GM19468 (cell line): ENCODE measurements at regions not wholly inside any gene's neighbourhood (a gene's known extent, or its start where the extent isn't known, plus 50 kb on each side); places are given as distances from the start of the nearest gene placed in this dataset.
"Not testable (repeated sequence)": the region's sequence is repeated elsewhere in the genome, so short reads cannot be mapped to it uniquely, and the experiment has no call there.

ENCODE experiments used
- ATAC-seq: cut with Tn5 transposase; IDR thresholded peaks from one replicate; pipeline ENCODE4 v1.9.1; 2021; ENCODE audit warnings: mild to moderate bottlenecking, moderate library complexity, moderate number of reproducible peaks; ENCODE audit not compliant: unreplicated experiment; ENCODE audit errors: extremely low read depth

GRCh38 chr2:182593394-182593975, 122.6 kb upstream of the DNAJC10 start:
- no peak for ATAC-seq

- no peak for ATAC-seq
Measured at GRCh38 chr2:182594286-182594685, 121.8 kb upstream of the DNAJC10 start.

GRCh38 chr2:182595650-182596049, 120.4 kb upstream of the DNAJC10 start:
- ATAC-seq, result no peak

- no peak for ATAC-seq
Measured at GRCh38 chr2:182597570-182598295, 118.3 kb upstream of the DNAJC10 start.

- no peak for ATAC-seq
Measured at GRCh38 chr2:182598626-182599025, 117.4 kb upstream of the DNAJC10 start.

- ATAC-seq, result no peak
Measured at GRCh38 chr2:182605166-182605565, 110.9 kb upstream of the DNAJC10 start.

- ATAC-seq, result no peak
Measured at GRCh38 chr2:182606728-182607681, 109.1 kb upstream of the DNAJC10 start.

- ATAC-seq, result no peak
Measured at GRCh38 chr2:182608181-182608845, 107.7 kb upstream of the DNAJC10 start.

GRCh38 chr2:182609005-182609404, 107.1 kb upstream of the DNAJC10 start:
- ATAC-seq, result not testable (repeated sequence)

- ATAC-seq, result no peak
Measured at GRCh38 chr2:182610231-182610630, 105.8 kb upstream of the DNAJC10 start.

- ATAC-seq, result no peak
Measured at GRCh38 chr2:182611009-182611408, 105.0 kb upstream of the DNAJC10 start.

- ATAC-seq, result no peak
Measured at GRCh38 chr2:182615036-182615435, 101.0 kb upstream of the DNAJC10 start.

GRCh38 chr2:182616471-182617393, 99.3 kb upstream of the DNAJC10 start:
- no peak for ATAC-seq

GRCh38 chr2:182618672-182619079, 97.4 kb upstream of the DNAJC10 start:
- no peak for ATAC-seq

GRCh38 chr2:182619276-182619675, 96.8 kb upstream of the DNAJC10 start:
- no peak for ATAC-seq

- ATAC-seq, result no peak
Measured at GRCh38 chr2:182621191-182621590, 94.9 kb upstream of the DNAJC10 start.

GRCh38 chr2:182621810-182622209, 94.2 kb upstream of the DNAJC10 start:
- no peak for ATAC-seq

GRCh38 chr2:182622231-182622630, 93.8 kb upstream of the DNAJC10 start:
- ATAC-seq, result no peak

GRCh38 chr2:182625814-182626213, 90.2 kb upstream of the DNAJC10 start:
- ATAC-seq, result no peak
